ENCODE measurements at regions not wholly inside any gene's neighbourhood (a gene's known extent, or its start where the extent isn't known, plus 50 kb on each side); places are given as distances from the start of the nearest gene placed in this dataset.
A peak's percentile ranks its signal among the peaks of the same experiment; 100 is the strongest.
"Not testable (repeated sequence)": the region's sequence is repeated elsewhere in the genome, so short reads cannot be mapped to it uniquely, and the experiment has no call there.

GRCh38 chr2:161480123-161480522, 64.0 kb downstream of the TBR1 start:
- peak in 2 of 10 donors; percentile 67 to 75 for DNase-seq

DNA sequence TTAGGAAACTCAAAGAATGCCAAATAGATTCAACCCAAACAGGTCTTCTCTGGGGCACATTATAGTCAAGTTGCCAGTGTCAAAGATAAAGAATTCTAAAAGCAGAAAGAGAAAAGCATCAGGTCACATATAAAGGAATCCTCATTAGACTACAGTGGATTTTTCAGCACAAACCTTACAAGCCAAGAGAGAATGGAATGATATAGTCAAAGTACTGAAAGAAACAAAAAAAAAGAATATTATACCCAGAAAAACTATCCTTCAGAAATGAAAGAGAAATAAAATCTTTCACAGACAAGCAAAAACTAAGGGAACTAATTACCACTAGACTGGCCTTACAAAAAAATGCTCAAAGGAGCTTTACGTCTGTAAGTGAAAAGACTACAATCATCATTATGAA, 65.5 kb downstream of the TBR1 start:
- intact Hi-C loops (cut with DNase I), result no loop called here
- DNase-seq, result no peak

More at GRCh38 chr2:161480123-161480522, 64.0 kb downstream of the TBR1 start:
- intact Hi-C loops (cut with DNase I), result no loop called here

- intact Hi-C loops (cut with DNase I), result no loop called here
- no peak for DNase-seq
These were observed 68.0 kb downstream of the TBR1 start for GRCh38 chr2:161484061-161484460.

GRCh38 chr2:161486111-161486510, 70.0 kb downstream of the TBR1 start:
- no peak for DNase-seq
- intact Hi-C loops (cut with DNase I), result no loop called here

DNA sequence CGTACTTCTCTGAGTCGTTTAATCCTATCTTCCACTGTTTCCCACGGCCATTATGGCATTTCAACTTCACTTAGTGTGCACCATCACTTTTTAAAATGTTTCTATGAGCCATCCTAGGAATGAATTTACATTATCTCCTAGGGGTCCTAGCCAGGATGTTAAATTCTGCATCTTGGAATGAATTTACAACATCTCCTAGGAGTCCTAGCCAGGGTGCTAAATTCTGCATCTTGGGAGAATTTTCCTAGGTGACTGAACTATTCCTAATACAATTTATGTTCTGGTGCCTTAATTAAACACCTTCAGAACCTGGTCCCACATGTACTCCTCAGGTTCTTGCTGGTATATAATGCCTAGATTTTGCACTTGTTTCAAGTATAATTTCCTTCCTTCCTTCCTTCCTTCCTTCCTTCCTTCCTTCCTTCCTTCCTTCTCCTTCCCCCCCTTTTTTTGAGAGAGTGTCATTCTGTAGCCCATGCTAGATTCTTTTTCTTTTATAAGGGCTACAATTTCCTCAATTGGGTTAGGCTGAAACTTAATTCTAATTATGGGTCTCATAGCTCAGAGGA, 72.1 kb downstream of the TBR1 start:
- intact Hi-C loops (cut with DNase I), result no loop called here

GRCh38 chr2:161488879-161489278, 72.8 kb downstream of the TBR1 start:
- intact Hi-C loops (cut with DNase I), result no loop called here
- DNase-seq, result no peak

More for the DNA sequence above, 72.1 kb downstream of the TBR1 start:
- no peak for DNase-seq

- intact Hi-C loops (cut with DNase I); DNase-seq: not testable (repeated sequence)
These were observed 85.0 kb downstream of the TBR1 start for GRCh38 chr2:161500892-161501610.

DNA sequence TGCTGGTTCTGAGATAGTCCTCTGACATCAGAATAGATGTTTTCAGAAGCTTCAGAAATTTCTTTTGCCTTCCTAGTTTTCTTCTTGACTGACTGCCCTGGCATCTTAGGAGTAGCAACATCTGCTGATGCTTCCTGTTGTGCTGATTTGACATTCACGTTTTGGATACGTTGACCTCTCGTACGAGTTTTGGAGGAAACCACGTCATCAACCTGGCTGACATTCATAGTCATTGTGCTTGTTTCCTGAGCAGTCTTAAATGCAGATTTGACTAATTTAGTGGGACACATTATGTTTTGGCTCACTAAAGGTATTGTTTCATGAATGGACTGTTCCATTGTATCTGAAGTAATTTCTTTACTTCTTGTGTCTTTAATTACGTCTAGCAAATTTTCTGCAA, 86.2 kb downstream of the TBR1 start:
- DNase-seq, result not testable (repeated sequence)

GRCh38 chr2:161504628-161505289, 88.7 kb downstream of the TBR1 start:
- intact Hi-C loops (cut with DNase I); DNase-seq: not testable (repeated sequence)

More for the DNA sequence above, 86.2 kb downstream of the TBR1 start:
- intact Hi-C loops (cut with DNase I), result not testable (repeated sequence)

DNA sequence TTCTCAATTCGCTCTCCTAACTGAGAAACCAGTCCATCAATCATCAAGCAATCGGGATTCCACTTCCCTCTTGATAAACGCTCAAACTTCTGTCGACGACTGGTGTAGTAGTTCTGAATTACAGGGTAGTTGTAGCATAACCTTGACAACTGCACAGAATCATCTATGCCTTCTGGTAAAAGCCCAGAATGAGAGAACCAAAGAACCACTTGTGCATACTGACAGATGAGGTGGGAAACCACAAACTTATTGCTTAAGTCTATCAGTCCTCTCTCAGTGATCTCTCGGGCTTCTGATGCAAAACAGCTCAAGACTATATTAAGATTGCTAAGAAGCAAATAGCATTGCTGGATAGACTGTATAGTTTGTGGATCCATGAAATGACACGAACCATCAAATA, 89.4 kb downstream of the TBR1 start:
- intact Hi-C loops (cut with DNase I); DNase-seq: not testable (repeated sequence)

DNA sequence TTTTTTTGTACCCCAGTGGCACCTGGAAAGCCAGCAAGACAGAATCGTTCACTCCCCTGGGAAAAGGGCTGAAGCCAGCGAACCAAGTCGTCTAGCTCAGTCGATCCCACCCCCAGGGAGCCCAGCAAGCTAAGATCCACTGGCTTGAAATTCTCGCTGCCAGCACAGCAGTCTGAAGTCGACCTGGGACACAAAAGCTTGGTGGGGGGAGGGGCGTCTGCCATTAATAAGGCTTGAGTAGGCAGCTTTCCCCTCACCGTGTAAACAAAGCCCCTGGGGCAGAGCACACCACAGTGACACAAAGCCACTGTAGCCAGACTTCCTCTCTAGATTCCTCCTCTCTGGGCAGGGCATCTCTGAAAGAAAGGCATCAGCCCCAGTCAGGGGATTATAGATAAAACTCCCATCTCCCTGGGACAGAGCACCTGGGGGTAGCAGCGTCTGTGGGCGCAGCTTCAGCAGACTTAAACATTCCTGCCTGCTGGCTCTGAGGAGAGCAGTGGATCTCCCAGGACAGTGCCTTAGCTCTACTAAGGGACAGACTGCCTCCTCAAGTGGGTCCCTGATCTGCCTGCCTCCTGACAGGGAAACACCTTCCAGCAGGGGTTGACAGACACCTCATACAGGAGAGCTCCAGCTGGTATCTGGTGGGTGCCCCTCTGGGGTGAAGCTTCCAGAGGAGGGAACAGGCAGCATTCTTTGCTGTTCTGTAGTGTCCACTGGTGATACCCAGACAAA, 97.4 kb downstream of the TBR1 start:
- intact Hi-C loops (cut with DNase I), result not testable (repeated sequence)

GRCh38 chr2:161522796-161523195, 101.4 kb upstream of the SLC4A10 start:
- no peak for DNase-seq
- intact Hi-C loops (cut with DNase I), result no loop called here

More for the DNA sequence above, 97.4 kb downstream of the TBR1 start:
- DNase-seq, result peak in 1 of 10 donors; percentile 43

- peak in 1 of 10 donors; percentile 35 for DNase-seq
These were observed 91.0 kb upstream of the SLC4A10 start for GRCh38 chr2:161533218-161533617.

DNA sequence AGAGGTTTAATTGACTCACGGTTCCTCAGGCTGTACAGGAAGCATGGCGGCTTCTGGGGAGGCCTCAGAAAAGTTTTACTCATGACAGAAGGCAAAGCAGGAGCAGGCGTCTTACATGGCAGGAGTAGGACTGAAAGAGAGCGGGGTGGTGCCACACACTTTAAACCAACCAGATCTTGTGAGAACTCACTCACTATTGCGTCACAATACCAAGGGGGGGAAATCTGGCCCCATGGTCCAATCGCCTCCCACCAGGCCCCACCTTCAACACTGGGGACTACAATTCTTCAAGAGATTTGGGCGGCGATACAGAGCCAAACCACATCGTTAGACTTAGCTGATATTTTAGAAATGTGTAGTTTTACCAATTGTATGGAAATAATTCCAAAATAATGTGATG, 77.6 kb upstream of the SLC4A10 start:
- intact Hi-C loops (cut with DNase I), result no loop called here
- DNase-seq, result no peak

More at GRCh38 chr2:161533218-161533617, 91.0 kb upstream of the SLC4A10 start:
- intact Hi-C loops (cut with DNase I), result no loop called here

GRCh38 chr2:161547130-161547529, 77.1 kb upstream of the SLC4A10 start:
- intact Hi-C loops (cut with DNase I), result no loop called here
- no peak for DNase-seq

- no peak for DNase-seq
- intact Hi-C loops (cut with DNase I), result no loop called here
These were observed 72.2 kb upstream of the SLC4A10 start for GRCh38 chr2:161552015-161552414.

GRCh38 chr2:161555826-161556225, 68.4 kb upstream of the SLC4A10 start:
- intact Hi-C loops (cut with DNase I), result no loop called here
- no peak for DNase-seq

DNA sequence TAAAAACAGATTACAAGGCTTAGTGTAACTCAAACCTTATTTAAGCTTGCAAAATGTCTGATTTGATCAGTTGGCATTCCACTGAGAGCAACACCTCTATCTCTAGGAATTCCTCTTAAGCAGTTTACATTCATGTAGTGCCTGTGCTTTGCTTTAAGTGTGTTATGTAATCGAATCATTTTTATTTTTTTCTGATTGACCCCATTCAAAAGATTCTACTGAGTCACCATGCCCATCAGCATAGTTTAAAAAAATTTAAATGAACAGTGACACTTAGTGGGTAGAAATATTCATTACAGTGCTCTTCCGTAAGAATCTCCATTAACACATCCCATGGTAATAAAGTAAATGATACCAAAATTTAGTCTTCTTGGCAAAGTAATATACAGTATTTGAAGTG, 67.8 kb upstream of the SLC4A10 start:
- intact Hi-C loops (cut with DNase I), result no loop called here
- no peak for DNase-seq

DNA sequence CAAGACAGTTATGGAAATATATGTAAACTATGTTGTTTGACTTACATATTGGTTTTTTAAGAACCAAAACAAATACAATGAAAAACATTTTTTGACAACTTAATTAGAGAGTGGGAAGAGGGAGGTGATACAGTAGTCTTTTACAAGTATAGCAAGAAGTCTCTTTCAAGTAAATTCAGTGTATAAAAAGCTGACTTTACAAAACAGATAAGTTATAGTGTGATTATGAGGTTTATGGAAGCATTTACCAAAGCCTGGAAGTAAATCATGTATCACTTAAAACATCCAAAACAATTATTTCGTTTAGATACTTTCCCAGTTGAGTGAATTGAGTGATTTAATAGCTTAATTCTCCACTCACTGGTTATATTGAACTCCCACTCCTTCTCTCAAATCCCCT, 66.7 kb upstream of the SLC4A10 start:
- intact Hi-C loops (cut with DNase I), result no loop called here
- DNase-seq, result no peak

DNA sequence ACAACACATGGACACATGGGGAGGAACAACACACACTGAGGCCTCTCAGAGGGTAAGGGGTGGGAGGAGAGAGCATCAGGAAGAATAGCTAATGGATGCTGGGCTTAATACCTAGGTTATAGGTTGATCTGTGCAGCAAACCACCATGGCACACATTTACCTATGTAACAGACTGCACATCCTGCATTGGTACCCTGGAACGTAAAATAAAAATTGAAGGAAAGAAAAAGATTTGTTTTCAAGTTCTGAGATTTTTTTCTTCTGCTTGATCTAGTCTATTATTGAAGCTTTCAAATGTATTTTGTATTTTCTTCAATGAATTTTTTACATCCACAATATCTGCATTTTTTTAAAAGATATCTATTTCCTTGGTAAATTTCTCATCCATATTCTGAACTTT, 59.3 kb upstream of the SLC4A10 start:
- intact Hi-C loops (cut with DNase I), result no loop called here
- no peak for DNase-seq

- DNase-seq, result no peak
- intact Hi-C loops (cut with DNase I), result no loop called here
These were observed 54.8 kb upstream of the SLC4A10 start for GRCh38 chr2:161569401-161569800.
